Adrenal gland (tissue), 9 donors: ENCODE measurements at regions not wholly inside any gene's neighbourhood (a gene's known extent, or its start where the extent isn't known, plus 50 kb on each side); places are given as distances from the start of the nearest gene placed in this dataset.
A peak's percentile ranks its signal among the peaks of the same experiment; 100 is the strongest.

Experiments
- DNase-seq, 7 donors: peaks; one replicate each; pipeline ENCODE4 v3.0.0-alpha.2; 2019 to 2020
- H3K27ac ChIP-seq, 5 donors: fragments of 200-600 bp; sonication (generic) in 4 of 5; 1 replicate in 3 of 5; 2 replicates in 2 of 5; pipeline versions ENCODE4 v1.5.1 to v1.8.0; 2016 to 2020; ENCODE audit warnings: mild to moderate bottlenecking in 1 of 5
- H3K27me3 ChIP-seq: fragments of 200-600 bp; 2 replicates; pipeline ENCODE4 v1.8.0; 2021
- H3K36me3 ChIP-seq, 2 donors: fragments of 200-600 bp; replicated peaks in 1 of 2; 1 replicate in 1 of 2; 2 replicates in 1 of 2; pipeline versions ENCODE4 v1.5.1 to v1.8.0; 2018 to 2022
- H3K4me1 ChIP-seq, 2 donors: fragments of 200-600 bp; replicated peaks in 1 of 2; 1 replicate in 1 of 2; 2 replicates in 1 of 2; pipeline versions ENCODE4 v1.5.1 to v1.8.0; 2018 to 2021
- H3K4me3 ChIP-seq, 4 donors: fragments of 200-600 bp; sonication (generic) in 3 of 4; one replicate each; pipeline ENCODE4 v1.5.1; 2016 to 2018
- H3K9me3 ChIP-seq, 3 donors: fragments of 200-600 bp; sonication (generic) in 1 of 3; replicated peaks in 1 of 3; 1 replicate in 2 of 3; 2 replicates in 1 of 3; pipeline versions ENCODE4 v1.5.1 to v1.8.0; 2016 to 2021
- CTCF ChIP-seq, 6 experiments: fragments of 450-650 bp in 4 of 6; fragments of 200-600 bp in 2 of 6; sonication (generic) in 1 of 6; IDR thresholded peaks; 1 replicate in 5 of 6; 2 replicates in 1 of 6; pipeline versions ENCODE4 v1.5.1 to v1.8.0; 2016 to 2021; ENCODE audit warnings: antibody characterized with exemption in 6 of 6, mild to moderate bottlenecking in 2 of 6, moderate library complexity in 1 of 6
- POLR2A ChIP-seq, 2 donors: fragments of 450-650 bp; IDR thresholded peaks; one replicate each; pipeline ENCODE4 v1.6.1; 2017; ENCODE audit warnings: antibody characterized with exemption in 2 of 2, mild to moderate bottlenecking in 2 of 2, moderate library complexity in 1 of 2
- WGBS, 4 donors: extraction: QIAGEN DNeasy Blood & Tissue Kit in 2 of 4; methylation state at CpG; one replicate each; pipeline versions ENCODE4 v1.1.5 to v1.1.7; 2013 to 2017; 5-methylcytosine and 5-hydroxymethylcytosine counted together
- intact Hi-C, 2 donors: fragments of 100-400 bp; cut with DNase I; formaldehyde crosslinking; loops; one replicate each; pipeline versions ENCODE4 v1.14.1 to v1.15.0; 2022 to 2023
- donor health status: healthy with polysubstance abuse.
- donor health status: Bipolar disorder and iron deficiency.
- donor health status: DM: yes; HTN: yes; CAD: no.
- donor health status: DM: no; HTN: no; CAD: no.
- donor health status: DM: no; HTN: no; CAD: no.

- TF ChIP-seq CTCF (IDR thresholded peaks at IDR 0.05) (no peak), POLR2A (IDR thresholded peaks at IDR 0.05) (no peak)
- Histone ChIP-seq H3K36me3 (no peaks in the 10 kb centered on the region), H3K4me3 (no peak overlapping the region), H3K27ac (no peak overlapping the region), H3K4me1 (peaks cover 7 to 10% of the 10 kb centered on the region in 2 donors), H3K9me3 (no peaks in the 10 kb centered on the region), H3K27me3 (no peaks in the 10 kb centered on the region)
- intact Hi-C loops: no loop called here
- WGBS, 4 donors: 62 to 75% (median 71%) methylated on average over 1 of the region's 1 CpG
- DNase-seq: no peak
These were observed 188.6 kb downstream of the SNX18 start for GRCh38 chr5:54705994-54706653.

- H3K4me1 ChIP-seq: peaks cover 7 to 10% of the 10 kb centered on the region in 2 donors
- 88 to 96% (median 92%) methylated on average over 3 of the region's 3 CpGs for WGBS, 4 donors
- no peak overlapping the region for H3K27ac ChIP-seq
- no peak overlapping the region for H3K4me3 ChIP-seq
- TF ChIP-seq POLR2A (IDR thresholded peaks at IDR 0.05): no peak
- TF ChIP-seq CTCF (IDR thresholded peaks at IDR 0.05): no peak
- H3K36me3 ChIP-seq: no peaks in the 10 kb centered on the region
- H3K9me3 ChIP-seq: no peaks in the 10 kb centered on the region
- intact Hi-C loops: no loop called here
- H3K27me3 ChIP-seq: no peaks in the 10 kb centered on the region
- no peak for DNase-seq
These were observed 187.3 kb downstream of the SNX18 start for GRCh38 chr5:54704825-54705224.

GRCh38 chr5:54704333-54704732, 186.8 kb downstream of the SNX18 start:
- intact Hi-C loops: no loop called here
- Histone ChIP-seq H3K4me1 (peaks cover 7 to 10% of the 10 kb centered on the region in 2 donors), H3K27ac (no peak overlapping the region), H3K9me3 (no peaks in the 10 kb centered on the region), H3K36me3 (no peaks in the 10 kb centered on the region), H3K27me3 (no peaks in the 10 kb centered on the region), H3K4me3 (no peak overlapping the region)
- DNase-seq: no peak
- 61 to 81% (median 68%) methylated on average over 1 of the region's 1 CpG for WGBS, 4 donors
- TF ChIP-seq CTCF (IDR thresholded peaks at IDR 0.05) (no peak), POLR2A (IDR thresholded peaks at IDR 0.05) (no peak)

GRCh38 chr5:54703565-54704255, 186.2 kb downstream of the SNX18 start:
- no peak for TF ChIP-seq POLR2A (IDR thresholded peaks at IDR 0.05)
- no peak for TF ChIP-seq CTCF (IDR thresholded peaks at IDR 0.05)
- intact Hi-C loops: no loop called here

More at GRCh38 chr5:54703565-54704255, 186.2 kb downstream of the SNX18 start:
- 73 to 79% (median 76%) methylated on average over 10 of the region's 10 CpGs for whole genome bisulfite sequencing, 4 donors
- peak overlapping the region in 1 of 5 donors; percentile 36 for H3K27ac ChIP-seq
- H3K27me3 ChIP-seq: no peaks in the 10 kb centered on the region
- H3K4me1 ChIP-seq: peaks cover 7 to 10% of the 10 kb centered on the region in 2 donors
- no peak overlapping the region for H3K4me3 ChIP-seq
- H3K9me3 ChIP-seq: no peaks in the 10 kb centered on the region
- H3K36me3 ChIP-seq: no peaks in the 10 kb centered on the region
- DNase-seq: no peak
